CD14-positive monocyte (primary cell): ENCODE measurements at regions not wholly inside any gene's neighbourhood (a gene's known extent, or its start where the extent isn't known, plus 50 kb on each side); places are given as distances from the start of the nearest gene placed in this dataset.

Source experiments
- DNase-seq, 3 donors: peaks; one replicate each; pipeline ENCODE4 v3.0.0-alpha.2; 2011 to 2022
- H2AFZ ChIP-seq: 2 replicates; pipeline ENCODE4 v1.6.0; 2012; ENCODE audit warnings: mild to moderate bottlenecking, low read depth, low read length, inconsistent platforms; ENCODE audit not compliant: insufficient read depth, poor library complexity, severe bottlenecking
- H3K27ac ChIP-seq, 2 donors: 1 replicate in 1 of 2; 2 replicates in 1 of 2; pipeline ENCODE4 v1.5.1; 2012 to 2013; ENCODE audit warnings: low read length in 2 of 2, control low read depth in 1 of 2, inconsistent platforms in 1 of 2, low read depth in 1 of 2, mild to moderate bottlenecking in 1 of 2
- H3K27me3 ChIP-seq, 2 donors: one replicate each; pipeline versions ENCODE4 v1.6.0 to v1.6.1; 2011 to 2013; ENCODE audit warnings: low read length in 2 of 2; ENCODE audit not compliant: control insufficient read depth in 2 of 2, insufficient read depth in 2 of 2
- H3K36me3 ChIP-seq, 2 donors: replicated peaks in 1 of 2; 1 replicate in 1 of 2; 2 replicates in 1 of 2; pipeline versions ENCODE4 v1.5.1 to v1.6.1; 2012 to 2013; ENCODE audit warnings: low read length in 2 of 2, control low read depth in 1 of 2, inconsistent platforms in 1 of 2, mild to moderate bottlenecking in 1 of 2; ENCODE audit not compliant: insufficient read depth in 2 of 2, control insufficient read depth in 1 of 2
- H3K4me1 ChIP-seq, 2 donors: 1 replicate in 1 of 2; 2 replicates in 1 of 2; pipeline versions ENCODE4 v1.5.1 to v1.6.1; 2012 to 2013; ENCODE audit warnings: low read length in 2 of 2, control low read depth in 1 of 2, inconsistent platforms in 1 of 2, mild to moderate bottlenecking in 1 of 2, moderate library complexity in 1 of 2; ENCODE audit not compliant: insufficient read depth in 2 of 2, control insufficient read depth in 1 of 2
- H3K4me2 ChIP-seq: replicated peaks from 2 replicates; pipeline ENCODE3; 2012; ENCODE audit warnings: low read length, moderate library complexity, mild to moderate bottlenecking; ENCODE audit not compliant: poor library complexity, severe bottlenecking; ENCODE audit errors: extremely low read depth
- H3K4me3 ChIP-seq, 3 experiments: fragments of 200-600 bp in 1 of 3; sonication (generic) in 1 of 3; replicated peaks in 1 of 3; 1 replicate in 2 of 3; 2 replicates in 1 of 3; pipeline ENCODE4 v1.5.1; 2011 to 2013; ENCODE audit warnings: low read length in 3 of 3, mild to moderate bottlenecking in 3 of 3, control low read depth in 2 of 3, low read depth in 2 of 3, inconsistent platforms in 1 of 3, moderate library complexity in 1 of 3
- H3K79me2 ChIP-seq: 2 replicates; pipeline ENCODE4 v1.6.0; 2012; ENCODE audit warnings: mild to moderate bottlenecking, control low read depth, inconsistent platforms, low read length, moderate library complexity; ENCODE audit not compliant: insufficient read depth
- H3K9ac ChIP-seq: 2 replicates; pipeline ENCODE4 v1.6.0; 2017; ENCODE audit warnings: low read length, mild to moderate bottlenecking; ENCODE audit not compliant: insufficient read depth, poor library complexity, severe bottlenecking
- H3K9me3 ChIP-seq, 2 donors: replicated peaks in 1 of 2; 1 replicate in 1 of 2; 2 replicates in 1 of 2; pipeline versions ENCODE4 v1.5.1 to v1.6.1; 2012 to 2013; ENCODE audit warnings: low read length in 2 of 2, control low read depth in 1 of 2; ENCODE audit not compliant: control insufficient read depth in 1 of 2, insufficient read depth in 1 of 2
- H4K20me1 ChIP-seq: 2 replicates; pipeline ENCODE4 v1.6.0; 2012; ENCODE audit warnings: mild to moderate bottlenecking, low read length, control low read depth, moderate library complexity; ENCODE audit not compliant: insufficient read depth
- H3K27ac Mint-ChIP-seq, 7 donors: one replicate each; pipeline ENCODE4 v1.8.0; 2020; ENCODE audit warnings: mild to moderate bottlenecking in 7 of 7, mixed read lengths in 7 of 7, moderate library complexity in 6 of 7, inconsistent platforms in 2 of 7
- H3K27me3 Mint-ChIP-seq, 3 donors: one replicate each; pipeline ENCODE4 v1.8.0; 2021 to 2022; ENCODE audit warnings: low read depth in 3 of 3, mild to moderate bottlenecking in 3 of 3, mixed read lengths in 3 of 3, moderate library complexity in 3 of 3, inconsistent platforms in 1 of 3
- H3K36me3 Mint-ChIP-seq, 2 donors: one replicate each; pipeline ENCODE4 v1.8.0; 2020; ENCODE audit warnings: mixed read lengths in 2 of 2, inconsistent platforms in 1 of 2, mild to moderate bottlenecking in 1 of 2
- H3K4me1 Mint-ChIP-seq: one replicate; pipeline ENCODE4 v1.8.0; 2020; ENCODE audit warnings: mild to moderate bottlenecking, mixed read lengths
- H3K4me3 Mint-ChIP-seq, 2 donors: one replicate each; pipeline ENCODE4 v1.8.0; 2020; ENCODE audit warnings: mild to moderate bottlenecking in 2 of 2, mixed read lengths in 2 of 2, moderate library complexity in 1 of 2
- H3K9me3 Mint-ChIP-seq, 7 donors: one replicate each; pipeline ENCODE4 v1.8.0; 2020 to 2022; ENCODE audit warnings: mixed read lengths in 7 of 7, mild to moderate bottlenecking in 6 of 7, moderate library complexity in 6 of 7, inconsistent platforms in 2 of 7
- CTCF ChIP-seq: fragments of 200-600 bp; IDR thresholded peaks from one replicate; pipeline ENCODE4 v1.8.0; 2022; ENCODE audit warnings: antibody characterized with exemption, mild to moderate bottlenecking
- WGBS: methylation state at CpG from one replicate; pipeline ENCODE4 v1.1.5; 2013; ENCODE audit warnings: missing lambda C conversion rate; ENCODE audit not compliant: insufficient coverage; 5-methylcytosine and 5-hydroxymethylcytosine counted together
- intact Hi-C, 2 donors: fragments of 100-400 bp; cut with micrococcal nuclease; formaldehyde crosslinking; loops; one replicate each; pipeline versions ENCODE4 v1.15.0 to v1.15.1; 2023

GRCh38 chr6:27786048-27786447, 126.1 kb downstream of the OR2B2 start:
- TF ChIP-seq CTCF: no peak
- intact Hi-C loops: no loop called here
- Histone ChIP-seq H3K9me3 (no peaks in the 10 kb centered on the region), H3K4me3 (no peak overlapping the region), H4K20me1 (no peaks in the 10 kb centered on the region), H3K9ac (no peak overlapping the region), H3K27ac (no peak overlapping the region), H3K36me3 (no peaks in the 10 kb centered on the region), H3K4me2 (no peak overlapping the region), H3K27me3 (peaks cover under 1 to 1% of the 10 kb centered on the region in 2 donors), H3K4me1 (peaks cover 0 to under 1% of the 10 kb centered on the region in 2 donors), H2AFZ (no peak overlapping the region), H3K79me2 (no peaks in the 10 kb centered on the region)
- Mint-ChIP-seq H3K27me3 (peaks cover 0 to 11% (median 9%) of the 10 kb centered on the region in 3 donors), H3K4me1 (peaks cover under 1% of the 10 kb centered on the region), H3K4me3 (no peak overlapping the region), H3K9me3 (no peaks in the 10 kb centered on the region), H3K36me3 (no peaks in the 10 kb centered on the region), H3K27ac (no peak overlapping the region)
- WGBS: 17% methylated on average over 1 of the region's 1 CpG
- no peak for DNase-seq

- Mint-ChIP-seq H3K9me3 (no peaks in the 10 kb centered on the region), H3K4me1 (no peaks in the 10 kb centered on the region), H3K27ac (no peak overlapping the region), H3K36me3 (no peaks in the 10 kb centered on the region), H3K27me3 (peaks cover 0 to 11% (median 11%) of the 10 kb centered on the region in 3 donors), H3K4me3 (no peak overlapping the region)
- H2AFZ ChIP-seq: no peak overlapping the region
- no peak overlapping the region for H3K4me3 ChIP-seq
- H3K4me1 ChIP-seq: no peaks in the 10 kb centered on the region
- H3K36me3 ChIP-seq: no peaks in the 10 kb centered on the region
- no peak overlapping the region for H3K27ac ChIP-seq
- no peak overlapping the region for H3K9ac ChIP-seq
- no peaks in the 10 kb centered on the region for H3K79me2 ChIP-seq
- H3K27me3 ChIP-seq: no peaks in the 10 kb centered on the region
- H3K4me2 ChIP-seq: no peak overlapping the region
- intact Hi-C loops: no loop called here
- H3K9me3 ChIP-seq: no peaks in the 10 kb centered on the region
- WGBS: no CpG with 5 or more reads among the region's 2 CpGs
- no peak for DNase-seq
- no peak for TF ChIP-seq CTCF
- no peaks in the 10 kb centered on the region for H4K20me1 ChIP-seq
Observed at GRCh38 chr6:27785294-27785693, 126.9 kb downstream of the OR2B2 start.
